HepG2 (cell line): ENCODE measurements at regions not wholly inside any gene's neighbourhood (a gene's known extent, or its start where the extent isn't known, plus 50 kb on each side); places are given as distances from the start of the nearest gene placed in this dataset.

Experiments
- ATAC-seq: fragments of 200-7000 bp; cut with Tn5 transposase; 3 replicates; pipeline ENCODE4 v1.9.1; 2020; ENCODE audit warnings: mild to moderate bottlenecking, moderate library complexity
- BruUV-seq: library from RNA; stranded (reverse); fragments of 400-500 nt; replicated peaks from 2 replicates; lab custom pipeline; 2021; lab: Mats Ljungman, UMichigan
- CTCF ChIA-PET: fragments of 300-600 bp; formaldehyde crosslinking; extraction: SDS; loops from one replicate; lab custom pipeline; 2021; ENCODE audit warnings: low total read pairs, inconsistent platforms, low intra/inter-chr PET ratio; lab: Yijun Ruan, JAX
- POLR2A ChIA-PET: fragments of 350-600 bp; sonication (Branson Sonifier 250); formaldehyde crosslinking; loops from one replicate; lab custom pipeline; 2020; ENCODE audit warnings: antibody characterized with exemption, inconsistent platforms; lab: Yijun Ruan, JAX
- DNase-seq: peaks from one replicate; pipeline ENCODE4 v3.0.0-alpha.2; 2015; ENCODE audit warnings: low spot score
- FAIRE-seq: peaks from 3 replicates; lab custom pipeline; 2011; peaks lifted over from hg19 to GRCh38; lab: Jason Lieb, UNC
- H2AFZ ChIP-seq: one replicate; pipeline ENCODE4 v1.6.1; 2011; ENCODE audit warnings: low read length, inconsistent platforms
- H3K27ac ChIP-seq: fragments of 300-600 bp; 3 replicates; pipeline ENCODE4 v1.8.0; 2011; ENCODE audit warnings: mixed run types, mild to moderate bottlenecking, mixed read lengths, low read length, inconsistent platforms; ENCODE audit not compliant: insufficient read depth; ENCODE audit errors: extremely low read length
- H3K27me3 ChIP-seq, 2 experiments: fragments of 200-600 bp in 1 of 2; 2 replicates in 1 of 2; 3 replicates in 1 of 2; pipeline versions ENCODE4 v1.6.0 to v1.8.0; 2011; ENCODE audit warnings: low read length in 2 of 2, mild to moderate bottlenecking in 2 of 2, moderate library complexity in 2 of 2, inconsistent platforms in 1 of 2; ENCODE audit not compliant: insufficient read depth in 2 of 2, control insufficient read depth in 1 of 2
- H3K36me3 ChIP-seq, 2 experiments: fragments of 200-600 bp in 1 of 2; replicated peaks in 1 of 2; 2 replicates in 1 of 2; 3 replicates in 1 of 2; pipeline versions ENCODE4 v1.5.1 to v1.8.0; 2011; ENCODE audit warnings: low read length in 2 of 2, inconsistent platforms in 1 of 2; ENCODE audit not compliant: insufficient read depth in 2 of 2, control insufficient read depth in 1 of 2
- H3K4me1 ChIP-seq: 2 replicates; pipeline ENCODE4 v1.5.1; 2012; ENCODE audit warnings: low read length, inconsistent platforms; ENCODE audit not compliant: insufficient read depth
- H3K4me2 ChIP-seq: 2 replicates; pipeline ENCODE4 v1.6.0; 2011; ENCODE audit warnings: low read depth, low read length, inconsistent platforms
- H3K4me3 ChIP-seq, 3 experiments: fragments of 200-600 bp in 1 of 3; sonication (generic), shearing (Covaris generic) in 1 of 3; replicated peaks in 1 of 3; 2 replicates each; pipeline ENCODE4 v1.5.1; 2011 to 2016; ENCODE audit warnings: low read length in 3 of 3, inconsistent platforms in 2 of 3, low read depth in 2 of 3, mild to moderate bottlenecking in 2 of 3, control low read depth in 1 of 3, mixed read lengths in 1 of 3; ENCODE audit not compliant: insufficient read depth in 1 of 3
- H3K79me2 ChIP-seq: one replicate; pipeline ENCODE4 v1.6.1; 2011; ENCODE audit warnings: low read length, inconsistent platforms; ENCODE audit not compliant: insufficient read depth
- H3K9ac ChIP-seq: 2 replicates; pipeline ENCODE4 v1.6.0; 2011; ENCODE audit warnings: mild to moderate bottlenecking, low read depth, low read length, inconsistent platforms; ENCODE audit not compliant: insufficient read depth
- H3K9me3 ChIP-seq: 2 replicates; pipeline ENCODE4 v1.5.1; 2012; ENCODE audit warnings: mild to moderate bottlenecking, low read length
- H4K20me1 ChIP-seq: 2 replicates; pipeline ENCODE4 v1.6.0; 2011; ENCODE audit warnings: inconsistent platforms, mild to moderate bottlenecking, low read length, moderate library complexity; ENCODE audit not compliant: insufficient read depth
- ATF6 ChIP-seq: sonication (generic); formaldehyde crosslinking; conservative IDR thresholded peaks from 2 replicates; pipeline ENCODE4 v1.4.0; 2020; ENCODE audit warnings: missing genetic modification reagents
- FOXM1 ChIP-seq: sonication (generic); formaldehyde crosslinking; IDR thresholded peaks from 2 replicates; pipeline ENCODE4 v1.5.0; 2020; ENCODE audit warnings: missing genetic modification reagents
- GRHL1 ChIP-seq: sonication (generic); formaldehyde crosslinking; conservative IDR thresholded peaks from 2 replicates; pipeline ENCODE4 v1.8.0; 2022; ENCODE audit warnings: missing genetic modification reagents
- KLF15 ChIP-seq: sonication (generic); formaldehyde crosslinking; IDR thresholded peaks from 2 replicates; pipeline ENCODE4 v1.8.1; 2023; ENCODE audit warnings: borderline replicate concordance, mild to moderate bottlenecking, inconsistent platforms, missing genetic modification reagents, mixed read lengths
- KLF16 ChIP-seq, 2 experiments: sonication (generic) in 1 of 2; formaldehyde crosslinking in 1 of 2; IDR thresholded peaks; 2 replicates each; pipeline versions ENCODE4 v1.6.1 to v1.8.0; 2016 to 2023; ENCODE audit warnings: missing genetic modification reagents in 2 of 2, missing compliant biosample characterization in 1 of 2
- MXD1 ChIP-seq: sonication (generic); formaldehyde crosslinking; IDR thresholded peaks from 2 replicates; pipeline ENCODE4 v1.4.0; 2020; ENCODE audit warnings: mild to moderate bottlenecking, missing genetic modification reagents
- NFKBIZ ChIP-seq: IDR thresholded peaks from 2 replicates; pipeline ENCODE4 v1.6.1; 2018; ENCODE audit warnings: missing genetic modification reagents, missing compliant biosample characterization
- PAX8 ChIP-seq: sonication (generic); formaldehyde crosslinking; IDR thresholded peaks from 2 replicates; pipeline ENCODE4 v1.8.0; 2022; ENCODE audit warnings: mild to moderate bottlenecking, missing genetic modification reagents, borderline replicate concordance
- RCOR2 ChIP-seq: IDR thresholded peaks from 2 replicates; pipeline ENCODE4 v1.6.1; 2016; ENCODE audit warnings: missing biosample characterization, missing genetic modification reagents
- TAF15 ChIP-seq: fragments of 200-400 bp; formaldehyde crosslinking; IDR thresholded peaks from one replicate; pipeline ENCODE4 v1.6.1; 2018; ENCODE audit warnings: mild to moderate bottlenecking, low read depth, low read length; ENCODE audit not compliant: poor library complexity, severe bottlenecking
- WIZ ChIP-seq: sonication (generic); formaldehyde crosslinking; IDR thresholded peaks from 2 replicates; pipeline ENCODE4 v1.5.1; 2020; ENCODE audit warnings: mild to moderate bottlenecking, missing genetic modification reagents
- ZNF331 ChIP-seq: sonication (generic); formaldehyde crosslinking; IDR thresholded peaks from 2 replicates; pipeline ENCODE4 v1.4.0; 2020; ENCODE audit warnings: missing genetic modification reagents
- ZNF460 ChIP-seq: sonication (generic); formaldehyde crosslinking; IDR thresholded peaks from 2 replicates; pipeline ENCODE4 v1.5.1; 2020; ENCODE audit warnings: missing genetic modification reagents, mild to moderate bottlenecking, borderline replicate concordance
- ZNF552 ChIP-seq: sonication (generic); formaldehyde crosslinking; IDR thresholded peaks from 2 replicates; pipeline ENCODE4 v1.9.0; 2022; ENCODE audit warnings: missing genetic modification reagents, mild to moderate bottlenecking, borderline replicate concordance
- ZNF616 ChIP-seq: sonication (generic); formaldehyde crosslinking; IDR thresholded peaks from 2 replicates; pipeline ENCODE4 v1.5.0; 2020; ENCODE audit warnings: low read depth, mild to moderate bottlenecking, missing genetic modification reagents
- ZNF674 ChIP-seq: sonication (generic); formaldehyde crosslinking; IDR thresholded peaks from 2 replicates; pipeline ENCODE4 v1.5.0; 2020; ENCODE audit warnings: low read depth, mild to moderate bottlenecking, missing genetic modification reagents
- ZNF720 ChIP-seq: sonication (generic); formaldehyde crosslinking; IDR thresholded peaks from 2 replicates; pipeline ENCODE4 v1.4.0; 2020; ENCODE audit warnings: missing genetic modification reagents
- ZSCAN21 ChIP-seq: sonication (generic); formaldehyde crosslinking; IDR thresholded peaks from 2 replicates; pipeline ENCODE4 v1.8.0; 2022; ENCODE audit warnings: mild to moderate bottlenecking, missing genetic modification reagents, moderate library complexity, borderline replicate concordance
- ZUFSP ChIP-seq: sonication (generic); formaldehyde crosslinking; IDR thresholded peaks from 2 replicates; pipeline ENCODE4 v1.9.0; 2021; ENCODE audit warnings: missing genetic modification reagents, mild to moderate bottlenecking, borderline replicate concordance
- WGBS: methylation state at CpG from one replicate; pipeline ENCODE4 v1.1.6; 2017; ENCODE audit warnings: low lambda C conversion rate; 5-methylcytosine and 5-hydroxymethylcytosine counted together
- in situ Hi-C: cut with HindIII; loops from 2 replicates; pipeline ENCODE4 v1.10.0; 2017; ENCODE audit warnings: low pct_unique_long_range_greater_than_20kb; ENCODE audit not compliant: extremely low pct_ligation_motif_present
- intact Hi-C: fragments of 100-400 bp; cut with micrococcal nuclease; formaldehyde crosslinking; loops from one replicate; pipeline ENCODE4 v1.10.0; 2022; ENCODE audit not compliant: unreplicated experiment

DNA sequence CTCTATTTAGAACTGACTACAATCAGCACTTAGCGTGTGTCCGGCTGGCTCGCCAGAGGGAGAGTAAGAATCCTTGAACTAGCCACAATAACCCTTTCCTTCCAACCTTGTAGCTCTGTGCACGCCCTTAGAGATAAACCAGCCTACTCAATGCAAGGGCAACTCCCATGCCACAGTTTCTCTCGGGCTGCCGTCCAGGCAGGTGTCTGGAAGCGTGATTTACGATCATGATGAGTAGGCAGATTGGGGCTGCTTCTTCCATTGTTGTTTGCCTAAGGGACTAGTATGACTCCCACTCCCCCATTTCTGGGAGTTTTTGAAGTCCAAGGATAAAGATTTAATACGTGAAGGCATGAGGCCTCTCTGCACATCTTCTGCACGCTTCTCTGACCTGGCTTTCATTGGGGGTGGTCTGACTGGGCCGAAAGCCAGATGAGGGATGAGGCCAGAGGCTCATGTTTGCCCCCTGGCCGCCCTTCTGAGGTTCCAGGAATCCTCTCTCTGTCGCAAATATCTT, 134.0 kb upstream of the MYO10 start:
- WGBS = 13% methylated on average over 8 of the region's 13 CpGs
- Histone ChIP-seq H3K9ac (no peak overlapping the region), H3K27ac (no peak overlapping the region), H2AFZ (no peak overlapping the region), H3K36me3 (no peaks in the 10 kb centered on the region), H3K79me2 (no peaks in the 10 kb centered on the region), H3K9me3 (no peaks in the 10 kb centered on the region), H3K27me3 (no peaks in the 10 kb centered on the region), H3K4me1 (no peaks in the 10 kb centered on the region), H4K20me1 (no peaks in the 10 kb centered on the region), H3K4me3 (no peak overlapping the region), H3K4me2 (no peak overlapping the region)
- TF ChIP-seq ZUFSP (CRISPR knock-in tag) = no peak
- TF ChIP-seq GRHL1 (CRISPR knock-in tag) = no peak
- no peak for TF ChIP-seq PAX8
- TF ChIP-seq ZNF460 = no peak
- TF ChIP-seq RCOR2 (CRISPR knock-in tag) = no peak
- no peak for TF ChIP-seq MXD1 (CRISPR knock-in tag)
- TF ChIP-seq FOXM1 (CRISPR knock-in tag) = no peak
- TF ChIP-seq ZNF552 (CRISPR knock-in tag) = no peak
- no peak for TF ChIP-seq ZNF674 (CRISPR knock-in tag)
- TF ChIP-seq NFKBIZ (CRISPR knock-in tag) = no peak
- no peak for TF ChIP-seq WIZ (CRISPR knock-in tag)
- TF ChIP-seq ZNF616 (CRISPR knock-in tag) = no peak
- no peak for TF ChIP-seq TAF15
- no peak for TF ChIP-seq KLF16 (CRISPR knock-in tag; IDR thresholded peaks at IDR 0.05)
- TF ChIP-seq ATF6 (CRISPR knock-in tag) = no peak
- no peak for TF ChIP-seq ZNF720 (CRISPR knock-in tag)
- no peak for TF ChIP-seq KLF15 (CRISPR knock-in tag)
- no peak for TF ChIP-seq ZSCAN21 (CRISPR knock-in tag)
- TF ChIP-seq ZNF331 (CRISPR knock-in tag) = no peak
- ChIA-PET CTCF (no interaction called here), POLR2A (no interaction called here)
- in situ Hi-C loops (no loop called here), intact Hi-C loops (no loop called here)
- no TSS peak for BruUV-seq
- FAIRE-seq = no peak
- no peak for DNase-seq
- ATAC-seq = no peak
